ENCODE measurements at regions not wholly inside any gene's neighbourhood (a gene's known extent, or its start where the extent isn't known, plus 50 kb on each side); places are given as distances from the start of the nearest gene placed in this dataset.

DNA sequence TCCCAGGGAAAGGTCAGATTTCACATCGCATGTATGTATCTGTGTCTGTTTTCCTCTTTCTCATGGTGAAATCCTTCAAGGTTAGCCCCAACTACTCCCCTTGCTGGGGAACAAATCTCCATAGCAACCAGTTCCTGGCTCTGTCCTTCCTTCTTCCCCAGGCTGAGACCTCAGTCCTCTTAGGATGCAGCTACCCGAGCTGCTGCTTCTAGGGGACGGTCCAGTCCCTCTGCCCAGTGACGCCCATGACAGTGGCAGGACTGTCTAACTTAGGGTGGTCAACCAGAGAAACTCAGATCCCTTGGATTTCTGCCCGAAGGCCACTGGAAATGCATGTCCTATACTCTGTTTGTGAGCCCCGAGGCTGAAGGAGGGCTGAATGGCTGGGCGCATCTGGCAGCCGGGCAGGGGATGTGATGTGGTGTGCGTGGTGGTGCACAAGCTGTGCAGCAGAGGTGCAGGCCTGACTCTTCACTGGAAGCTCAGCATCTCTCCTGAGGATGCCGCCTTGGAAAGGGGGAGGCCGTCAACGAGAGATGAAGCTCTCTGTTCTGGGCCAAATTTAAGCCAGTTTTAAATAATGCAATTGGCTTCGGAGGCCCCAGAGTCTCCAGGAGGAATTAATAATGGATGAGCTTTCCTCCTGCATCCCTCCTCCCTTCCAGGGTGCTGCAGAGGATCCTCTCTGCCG, 118.7 kb upstream of the B3GAT1 start:
- TF ChIP-seq EZH2 (IDR thresholded peaks at IDR 0.05; ENCODE audit: borderline replicate concordance, low read length), result no peak
- TF ChIP-seq, protein P1, sequence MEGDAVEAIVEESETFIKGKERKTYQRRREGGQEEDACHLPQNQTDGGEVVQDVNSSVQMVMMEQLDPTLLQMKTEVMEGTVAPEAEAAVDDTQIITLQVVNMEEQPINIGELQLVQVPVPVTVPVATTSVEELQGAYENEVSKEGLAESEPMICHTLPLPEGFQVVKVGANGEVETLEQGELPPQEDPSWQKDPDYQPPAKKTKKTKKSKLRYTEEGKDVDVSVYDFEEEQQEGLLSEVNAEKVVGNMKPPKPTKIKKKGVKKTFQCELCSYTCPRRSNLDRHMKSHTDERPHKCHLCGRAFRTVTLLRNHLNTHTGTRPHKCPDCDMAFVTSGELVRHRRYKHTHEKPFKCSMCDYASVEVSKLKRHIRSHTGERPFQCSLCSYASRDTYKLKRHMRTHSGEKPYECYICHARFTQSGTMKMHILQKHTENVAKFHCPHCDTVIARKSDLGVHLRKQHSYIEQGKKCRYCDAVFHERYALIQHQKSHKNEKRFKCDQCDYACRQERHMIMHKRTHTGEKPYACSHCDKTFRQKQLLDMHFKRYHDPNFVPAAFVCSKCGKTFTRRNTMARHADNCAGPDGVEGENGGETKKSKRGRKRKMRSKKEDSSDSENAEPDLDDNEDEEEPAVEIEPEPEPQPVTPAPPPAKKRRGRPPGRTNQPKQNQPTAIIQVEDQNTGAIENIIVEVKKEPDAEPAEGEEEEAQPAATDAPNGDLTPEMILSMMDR (IDR thresholded peaks at IDR 0.05; ENCODE audit: low read length), result no peak

Measured in OCI-LY1 (cell line).